Thyroid gland (tissue), 4 donors: ENCODE measurements at regions not wholly inside any gene's neighbourhood (a gene's known extent, or its start where the extent isn't known, plus 50 kb on each side); places are given as distances from the start of the nearest gene placed in this dataset.

Experiments
- POLR2A ChIP-seq, 2 donors: fragments of 450-650 bp; IDR thresholded peaks; one replicate each; pipeline ENCODE4 v1.6.1; 2017; ENCODE audit warnings: antibody characterized with exemption in 2 of 2, mild to moderate bottlenecking in 2 of 2, moderate library complexity in 1 of 2
- TF ChIP-seq, protein P1 (sequence below), 6 experiments: fragments of 200-600 bp in 3 of 6; fragments of 450-650 bp in 3 of 6; sonication (generic) in 3 of 6; IDR thresholded peaks; one replicate each; pipeline ENCODE4 v1.5.1; 2016 to 2019; ENCODE audit warnings: antibody characterized with exemption in 6 of 6, mild to moderate bottlenecking in 2 of 6, inconsistent platforms in 1 of 6, moderate library complexity in 1 of 6

DNA sequence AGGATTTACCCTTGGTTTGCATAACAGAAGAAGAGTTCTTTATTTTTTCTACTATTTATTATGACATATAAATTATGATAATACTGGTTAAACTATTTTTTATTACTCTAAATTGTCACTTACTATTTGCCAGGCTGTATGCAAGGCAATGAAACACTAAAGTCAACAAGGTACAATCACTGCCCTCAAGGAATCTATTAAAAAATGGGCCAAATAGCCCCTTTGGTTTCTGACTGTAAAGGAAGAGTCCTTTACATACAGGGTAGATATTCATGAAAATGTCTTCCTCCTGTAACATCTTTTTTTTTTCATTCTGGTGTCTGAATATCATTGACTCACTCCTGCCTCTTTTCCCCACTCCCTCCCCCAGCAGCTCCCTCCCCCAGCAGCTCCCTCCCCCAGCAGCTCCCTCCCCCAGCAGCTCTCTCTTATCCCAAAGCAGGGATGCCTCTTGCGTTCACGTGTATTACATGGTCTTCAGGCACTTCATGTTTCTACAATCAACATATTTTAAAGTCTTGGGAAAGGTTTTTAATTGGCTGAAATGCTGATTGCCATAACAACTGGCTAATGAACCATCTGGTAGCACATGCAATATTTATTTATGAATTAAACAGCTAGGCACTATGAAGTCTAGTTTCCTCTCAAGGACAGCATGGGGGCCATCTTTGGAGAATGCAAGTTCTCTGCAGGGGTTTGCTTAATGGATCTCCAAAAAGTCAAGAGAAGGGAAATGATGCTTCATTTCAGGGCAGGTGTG, 400.4 kb upstream of the PLXNA2 start:
- TF ChIP-seq, protein P1, sequence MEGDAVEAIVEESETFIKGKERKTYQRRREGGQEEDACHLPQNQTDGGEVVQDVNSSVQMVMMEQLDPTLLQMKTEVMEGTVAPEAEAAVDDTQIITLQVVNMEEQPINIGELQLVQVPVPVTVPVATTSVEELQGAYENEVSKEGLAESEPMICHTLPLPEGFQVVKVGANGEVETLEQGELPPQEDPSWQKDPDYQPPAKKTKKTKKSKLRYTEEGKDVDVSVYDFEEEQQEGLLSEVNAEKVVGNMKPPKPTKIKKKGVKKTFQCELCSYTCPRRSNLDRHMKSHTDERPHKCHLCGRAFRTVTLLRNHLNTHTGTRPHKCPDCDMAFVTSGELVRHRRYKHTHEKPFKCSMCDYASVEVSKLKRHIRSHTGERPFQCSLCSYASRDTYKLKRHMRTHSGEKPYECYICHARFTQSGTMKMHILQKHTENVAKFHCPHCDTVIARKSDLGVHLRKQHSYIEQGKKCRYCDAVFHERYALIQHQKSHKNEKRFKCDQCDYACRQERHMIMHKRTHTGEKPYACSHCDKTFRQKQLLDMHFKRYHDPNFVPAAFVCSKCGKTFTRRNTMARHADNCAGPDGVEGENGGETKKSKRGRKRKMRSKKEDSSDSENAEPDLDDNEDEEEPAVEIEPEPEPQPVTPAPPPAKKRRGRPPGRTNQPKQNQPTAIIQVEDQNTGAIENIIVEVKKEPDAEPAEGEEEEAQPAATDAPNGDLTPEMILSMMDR (IDR thresholded peaks at IDR 0.05), result no peak
- no peak for TF ChIP-seq POLR2A (IDR thresholded peaks at IDR 0.05)
